Uterus (tissue), 2 donors: ENCODE measurements at regions not wholly inside any gene's neighbourhood (a gene's known extent, or its start where the extent isn't known, plus 50 kb on each side); places are given as distances from the start of the nearest gene placed in this dataset.

Experiments
- CTCF ChIP-seq, 4 experiments: fragments of 200-600 bp in 2 of 4; fragments of 450-650 bp in 2 of 4; sonication (generic) in 2 of 4; IDR thresholded peaks; one replicate each; pipeline ENCODE4 v1.5.1; 2016 to 2019; ENCODE audit warnings: antibody characterized with exemption in 4 of 4, mild to moderate bottlenecking in 2 of 4, moderate library complexity in 1 of 4
- POLR2A ChIP-seq, 2 donors: fragments of 450-650 bp; IDR thresholded peaks; one replicate each; pipeline ENCODE4 v1.6.1; 2016; ENCODE audit warnings: antibody characterized with exemption in 2 of 2, mild to moderate bottlenecking in 1 of 2, moderate library complexity in 1 of 2

- TF ChIP-seq POLR2A (IDR thresholded peaks at IDR 0.05) (no peak), CTCF (IDR thresholded peaks at IDR 0.05) (no peak)
These were observed 278.3 kb downstream of the TSN start for GRCh38 chr2:122033778-122034177.
